HG03460 (cell line): ENCODE measurements at regions not wholly inside any gene's neighbourhood (a gene's known extent, or its start where the extent isn't known, plus 50 kb on each side); places are given as distances from the start of the nearest gene placed in this dataset.

ENCODE experiments used
- ATAC-seq: cut with Tn5 transposase; IDR thresholded peaks from one replicate; pipeline ENCODE4 v1.9.1; 2021; ENCODE audit not compliant: unreplicated experiment

DNA sequence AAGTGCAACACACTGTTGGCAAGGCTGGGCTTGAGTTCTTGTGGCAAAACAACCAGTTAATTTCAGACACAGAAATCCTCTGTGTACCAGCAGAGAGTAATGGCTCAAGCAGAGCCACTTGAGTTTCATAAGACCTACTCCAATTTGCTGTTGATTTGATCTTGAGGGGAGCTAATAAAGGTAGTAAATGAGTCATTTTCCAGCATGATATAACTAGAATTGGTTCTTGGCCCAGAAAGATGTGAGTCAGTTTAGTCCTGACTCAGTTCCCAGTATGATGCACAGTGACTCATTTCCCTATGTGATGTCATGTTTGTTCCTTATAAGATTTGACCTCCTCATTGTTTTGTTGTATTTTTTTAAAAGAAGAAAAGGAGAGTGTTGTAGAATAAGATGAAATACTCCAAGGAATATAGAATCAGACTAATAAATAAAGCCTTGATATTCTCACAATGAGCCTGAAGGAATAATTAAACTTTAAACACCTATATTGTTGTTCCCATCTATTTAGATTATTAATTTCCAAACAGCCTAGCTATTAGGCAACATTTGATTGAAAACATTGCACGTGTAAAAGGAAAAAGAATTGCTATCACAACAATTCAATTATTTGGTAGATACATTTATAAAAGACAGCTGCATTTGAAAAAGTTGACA is 186.2 kb downstream of the REEP3 start:
- ATAC-seq, result peak; percentile 72

DNA sequence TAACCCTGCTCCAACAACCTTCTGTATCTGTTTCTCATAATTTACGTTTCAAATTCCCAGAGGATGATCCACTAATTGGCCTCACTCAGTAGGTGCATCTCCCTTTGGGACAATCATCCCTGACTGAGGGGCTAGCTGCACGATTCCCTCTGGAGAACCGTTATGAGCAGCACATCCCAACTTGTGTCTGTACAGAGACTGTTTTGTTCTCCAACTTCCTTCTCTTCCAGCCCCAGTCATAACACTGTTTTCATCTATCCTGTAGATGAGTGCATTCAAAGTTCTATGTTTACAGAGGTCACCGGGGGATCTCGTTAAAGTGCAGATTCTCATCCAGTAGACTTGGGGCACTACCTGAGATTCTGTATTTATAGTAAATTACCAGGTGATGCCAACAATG is 187.2 kb downstream of the REEP3 start:
- ATAC-seq, result no peak

DNA sequence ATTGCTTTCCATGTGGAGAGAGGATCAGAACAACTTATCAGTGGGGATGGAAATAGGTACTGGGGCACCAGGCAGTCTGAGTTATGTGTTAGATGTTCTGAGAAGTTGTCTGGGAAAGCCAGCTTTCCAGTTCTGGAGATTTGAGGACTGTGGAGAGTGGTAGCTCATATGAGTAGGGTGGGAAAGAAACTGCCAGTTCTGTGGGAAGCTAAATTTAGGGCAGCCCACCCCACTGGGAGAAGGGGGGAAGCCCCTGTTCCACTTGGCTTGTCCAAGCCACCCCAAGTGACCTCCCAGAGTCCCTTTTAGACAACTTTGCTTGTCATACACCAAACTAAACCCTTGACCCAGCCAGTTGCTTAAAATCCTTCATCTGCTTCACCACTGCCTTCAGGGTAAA is 189.5 kb downstream of the REEP3 start:
- ATAC-seq, result no peak

DNA sequence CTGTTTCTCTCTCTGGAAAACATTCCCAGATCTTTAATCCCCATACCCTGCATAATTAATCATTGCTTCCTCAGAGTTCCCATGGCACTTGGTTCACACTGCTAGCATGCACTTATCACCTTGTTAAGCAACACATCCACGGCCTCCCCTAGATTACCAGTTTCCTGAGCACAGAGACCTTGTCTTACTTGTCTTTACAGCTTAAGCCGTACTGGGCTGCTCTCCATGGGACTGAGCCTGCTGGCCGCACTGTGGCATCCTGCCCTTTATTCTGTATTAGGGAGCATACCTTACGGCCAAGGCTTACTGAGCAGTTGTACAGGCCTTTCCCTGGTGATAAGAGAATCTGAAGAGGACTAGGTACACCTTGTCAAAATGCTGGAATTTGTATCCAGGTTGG is 190.2 kb downstream of the REEP3 start:
- no peak for ATAC-seq

DNA sequence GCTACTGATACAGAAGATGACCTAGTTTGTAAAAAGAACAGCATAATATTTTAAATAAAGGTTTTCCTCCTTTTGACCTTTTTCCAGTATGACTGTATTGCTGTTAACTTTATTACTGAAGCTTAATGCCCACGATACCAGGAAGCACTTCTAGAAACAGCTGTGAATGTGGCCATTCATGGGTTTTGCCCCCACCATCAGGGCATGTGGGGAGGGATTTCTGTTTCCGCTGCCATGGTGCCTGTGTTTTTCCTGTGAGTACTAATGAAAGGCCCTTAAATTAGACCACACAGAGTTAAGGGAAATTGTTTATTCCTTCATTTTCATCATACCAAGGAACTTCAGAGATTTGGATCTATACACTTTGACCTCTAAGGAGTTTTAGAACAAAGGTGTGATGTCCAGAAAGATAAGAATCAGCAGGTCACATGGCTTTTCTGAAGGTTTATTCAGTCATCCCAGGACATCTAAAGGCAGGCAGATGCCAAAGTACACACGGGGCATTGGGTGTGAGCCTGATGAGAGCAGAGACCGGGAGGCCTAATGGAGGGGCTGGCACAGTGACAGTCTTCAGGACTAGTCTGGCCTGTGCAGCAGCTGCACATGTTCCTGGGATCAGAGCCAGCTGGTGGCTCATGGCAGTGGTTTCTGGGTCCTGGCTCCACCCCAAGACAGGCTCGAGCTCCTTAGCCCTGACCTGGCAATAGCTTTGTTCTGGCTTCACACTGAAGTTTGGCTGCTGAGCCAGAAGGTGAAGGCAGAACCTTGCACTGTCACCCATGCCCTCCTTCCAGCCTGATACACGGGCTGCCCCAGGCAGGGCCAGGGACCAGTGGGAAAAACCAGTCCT is 190.9 kb downstream of the REEP3 start:
- no peak for ATAC-seq

DNA sequence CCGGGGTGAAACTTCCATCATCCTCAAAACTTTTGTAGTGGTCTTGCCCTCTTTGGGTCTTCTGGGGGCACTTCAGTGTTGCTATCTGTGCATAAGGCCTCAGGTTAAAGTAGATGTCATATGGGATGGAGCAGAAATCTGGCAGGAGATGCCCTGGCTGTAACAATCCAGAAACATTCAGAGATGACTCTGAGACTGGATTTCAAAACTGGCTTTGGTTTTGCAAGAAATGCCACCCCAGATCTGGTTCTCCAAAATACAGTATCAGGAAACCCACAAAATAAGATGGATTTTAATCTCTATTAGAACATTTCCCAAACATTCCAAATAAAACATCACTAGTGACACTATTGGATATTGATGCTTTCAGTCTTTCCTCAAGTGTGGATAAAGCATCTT is 191.5 kb downstream of the REEP3 start:
- no peak for ATAC-seq

DNA sequence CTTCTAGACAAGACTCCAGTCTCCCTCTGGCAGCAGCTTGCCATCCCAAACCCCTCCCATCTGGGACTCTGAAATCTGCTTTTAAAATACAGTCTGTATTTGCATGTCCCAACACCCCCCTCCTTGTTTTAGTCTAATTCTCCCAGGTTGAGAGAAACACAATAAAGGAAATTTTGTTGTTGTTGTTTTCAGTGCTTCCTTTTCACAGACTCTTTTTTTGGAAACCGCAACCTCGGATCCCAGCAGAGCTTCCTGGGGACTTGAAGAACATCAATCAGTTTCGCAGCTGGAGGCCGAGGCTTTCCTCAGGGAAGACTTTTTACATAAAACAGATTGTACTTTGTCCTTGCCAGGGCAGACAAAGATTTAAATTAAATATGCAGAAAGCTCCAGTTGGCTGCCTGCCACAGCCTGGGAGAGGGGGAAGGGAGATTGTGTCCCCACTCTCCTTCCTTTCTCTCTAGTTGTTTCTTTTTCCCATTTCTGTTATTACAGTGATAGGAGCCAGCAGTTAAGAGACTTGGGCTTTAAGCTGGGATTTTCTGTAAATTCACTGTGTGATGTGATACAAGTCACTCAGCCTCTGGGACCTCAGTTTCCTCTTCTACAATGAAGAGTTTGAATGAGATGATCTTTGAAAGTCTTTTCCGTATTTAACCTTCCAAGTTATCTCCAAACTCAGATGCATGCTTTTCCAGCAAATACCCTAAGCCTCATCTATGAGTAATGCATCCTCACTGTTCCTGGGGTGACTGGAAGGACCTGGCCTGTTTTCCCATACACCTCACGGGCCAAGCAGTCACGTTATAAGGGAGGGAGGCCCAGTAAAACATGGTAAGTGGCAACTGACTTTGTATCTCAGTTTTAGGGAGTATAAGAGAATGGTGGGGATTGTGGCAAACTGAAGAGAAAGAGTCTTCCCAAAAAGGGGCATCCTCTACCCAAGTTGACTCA is 192.3 kb downstream of the REEP3 start:
- ATAC-seq, result no peak

DNA sequence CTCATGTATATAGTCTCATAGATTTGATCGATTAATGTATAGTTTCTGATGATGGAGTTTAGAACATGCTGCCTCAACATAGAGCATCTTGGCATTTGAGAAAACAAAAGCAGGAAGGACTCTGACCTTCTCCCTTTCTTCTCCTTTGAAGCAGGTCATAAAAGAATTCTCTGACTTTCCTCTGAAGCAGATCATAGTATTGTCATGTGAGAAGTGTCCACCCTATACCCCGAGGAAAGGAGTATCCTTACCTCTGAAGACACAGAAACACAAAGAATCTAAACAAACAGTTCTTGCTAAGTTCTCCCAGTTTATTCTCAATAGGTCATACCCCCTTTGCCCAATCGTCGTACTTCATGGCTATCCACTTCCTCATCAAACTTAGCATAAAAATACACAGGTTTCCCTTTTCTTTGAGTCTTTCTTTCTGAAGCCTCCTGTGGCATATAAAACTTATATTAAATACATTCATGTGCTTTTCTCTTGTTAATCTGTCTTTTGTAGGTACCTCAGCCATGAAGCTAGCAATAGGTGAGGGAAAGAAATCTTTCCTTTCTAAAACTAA is 194.9 kb downstream of the REEP3 start:
- ATAC-seq, result no peak

DNA sequence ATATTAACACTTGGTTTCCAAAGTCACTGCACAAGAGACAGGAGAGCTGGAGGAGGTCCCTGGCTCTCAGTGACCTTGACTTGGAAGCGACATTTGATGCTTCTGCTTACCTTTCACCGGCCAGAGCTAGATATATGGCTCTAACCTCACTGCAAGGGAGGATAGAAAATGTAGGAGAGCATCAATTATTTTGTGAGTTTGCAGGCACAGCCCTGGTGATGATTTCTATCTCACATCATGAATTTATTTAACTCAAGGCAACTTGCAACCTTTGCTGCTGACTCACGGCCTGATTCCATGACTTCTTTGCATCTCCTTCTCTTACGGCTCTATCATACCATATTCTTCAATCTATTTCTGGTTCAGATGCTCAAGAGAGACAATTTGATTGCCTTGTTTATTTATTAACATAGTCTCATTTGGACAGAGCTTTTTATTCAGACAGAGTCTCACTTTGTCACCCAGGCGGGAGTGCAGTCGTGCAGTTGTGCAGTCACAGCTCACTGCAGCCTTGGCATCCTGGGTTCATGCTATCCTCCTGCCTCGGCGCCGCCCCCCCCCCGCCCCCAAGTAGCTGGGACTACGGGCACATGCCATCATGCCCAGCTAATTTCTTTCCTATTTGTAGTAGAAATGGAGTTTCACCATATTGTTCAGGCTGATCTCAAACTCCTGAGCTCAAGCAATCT is 196.0 kb downstream of the REEP3 start:
- ATAC-seq, result no peak

DNA sequence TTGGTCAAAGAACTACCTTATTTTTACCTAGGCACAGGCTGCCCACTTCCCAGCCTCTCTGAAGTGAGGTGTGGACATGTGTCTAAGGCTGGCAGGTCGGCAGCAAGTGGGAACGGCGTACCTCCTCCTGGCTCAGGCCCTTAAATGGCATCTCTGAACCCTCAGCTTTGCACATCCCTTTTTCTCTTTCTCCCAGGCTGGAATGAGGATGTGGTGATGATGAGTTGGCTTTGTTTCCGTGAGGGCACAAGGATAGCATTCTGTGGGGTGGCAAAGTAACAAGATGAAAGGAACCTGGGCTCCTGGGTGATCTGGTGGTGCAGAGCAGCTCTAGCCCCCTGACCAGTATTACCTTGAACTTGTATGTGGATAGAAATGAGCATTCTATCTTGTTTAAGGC is 196.8 kb downstream of the REEP3 start:
- ATAC-seq, result no peak

DNA sequence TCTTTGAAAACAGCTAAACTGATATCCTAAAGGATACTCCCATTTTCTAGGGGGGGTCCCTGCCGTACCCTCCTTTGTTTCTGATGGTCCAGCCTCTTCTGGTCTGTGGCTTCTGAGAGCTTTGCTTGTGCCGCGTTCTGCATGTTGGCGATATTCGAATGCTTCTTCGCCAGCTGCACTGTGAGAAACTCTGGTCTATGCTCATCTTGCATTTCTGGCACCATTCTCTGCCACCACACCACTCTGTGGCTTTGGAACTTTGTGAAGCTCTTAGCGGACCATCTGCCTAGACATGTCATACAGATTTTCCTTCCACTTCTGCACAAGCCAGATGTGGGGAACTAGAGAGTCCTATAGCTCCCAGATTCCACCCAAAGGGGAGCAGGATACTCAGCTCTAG is 197.2 kb downstream of the REEP3 start:
- ATAC-seq, result no peak

DNA sequence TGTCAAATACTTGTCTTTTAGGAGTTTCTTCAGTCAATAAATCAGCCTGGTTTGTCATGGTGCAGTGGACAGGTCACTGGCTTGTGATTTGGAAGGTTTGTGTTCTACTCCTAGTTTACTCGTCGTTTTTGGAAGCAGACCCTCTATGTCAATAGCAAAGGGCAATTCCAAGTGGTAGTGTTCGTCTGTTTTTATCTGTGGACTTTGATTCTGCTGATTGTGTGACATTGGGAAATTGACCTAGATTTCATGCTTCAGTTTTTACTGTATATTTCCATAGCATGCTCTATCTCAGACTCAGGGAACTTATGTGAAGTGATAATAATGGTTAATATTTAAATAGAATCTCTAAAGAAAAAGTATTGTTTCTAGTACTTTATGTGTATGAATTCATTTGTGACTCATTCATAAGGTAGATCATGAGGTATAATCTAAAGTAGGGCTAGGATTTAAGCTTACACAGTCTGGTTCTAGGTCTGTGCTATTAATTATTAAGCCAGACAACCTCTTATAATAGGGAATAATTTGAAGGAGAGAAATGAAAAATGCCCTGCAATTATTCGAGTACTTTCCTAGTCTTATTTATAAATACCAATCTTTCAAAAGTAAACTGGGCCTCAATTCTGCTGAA is 198.1 kb downstream of the REEP3 start:
- ATAC-seq, result no peak

DNA sequence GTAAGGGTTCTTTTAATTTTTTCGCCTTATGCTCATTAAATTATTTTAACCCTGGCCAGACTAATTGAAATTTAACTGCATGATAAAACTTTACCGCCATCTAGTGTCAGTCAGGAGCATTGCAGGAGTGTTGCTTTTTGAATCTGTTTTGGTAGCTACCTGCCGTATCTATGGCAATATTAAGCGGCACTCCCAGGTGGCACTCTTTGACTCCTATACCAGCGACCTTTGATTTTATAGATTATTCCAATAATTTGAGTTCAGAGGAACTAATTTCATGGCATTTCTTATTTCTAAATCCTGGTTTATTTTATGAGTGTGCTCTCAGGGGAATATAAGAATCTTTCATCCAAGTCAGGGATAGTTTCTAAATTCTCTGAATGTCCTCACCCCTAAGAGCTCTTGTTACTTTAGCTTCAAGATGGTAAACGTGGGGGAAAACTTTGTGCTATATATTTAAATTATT is 198.9 kb downstream of the REEP3 start:
- ATAC-seq, result no peak

DNA sequence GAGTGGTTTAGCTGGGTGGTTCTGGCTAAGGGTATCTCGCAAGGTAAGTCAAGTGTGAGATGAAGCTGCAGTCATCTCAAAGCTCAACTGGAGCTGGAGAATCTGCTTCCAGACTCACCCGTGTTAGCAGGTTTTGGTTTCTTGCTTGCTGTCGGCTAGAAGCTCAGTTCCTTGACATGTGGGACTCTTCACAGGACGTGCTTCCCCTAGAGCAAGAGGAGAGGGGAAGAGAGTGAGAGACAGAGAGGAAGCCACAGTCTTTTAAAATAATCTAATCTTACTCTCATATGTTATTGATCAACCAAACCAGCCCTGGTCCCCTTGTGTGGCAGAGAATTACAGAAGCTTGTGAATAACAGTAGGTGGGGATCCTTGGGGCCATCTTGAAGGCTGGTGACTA is 199.5 kb downstream of the REEP3 start:
- ATAC-seq, result peak; percentile 73

DNA sequence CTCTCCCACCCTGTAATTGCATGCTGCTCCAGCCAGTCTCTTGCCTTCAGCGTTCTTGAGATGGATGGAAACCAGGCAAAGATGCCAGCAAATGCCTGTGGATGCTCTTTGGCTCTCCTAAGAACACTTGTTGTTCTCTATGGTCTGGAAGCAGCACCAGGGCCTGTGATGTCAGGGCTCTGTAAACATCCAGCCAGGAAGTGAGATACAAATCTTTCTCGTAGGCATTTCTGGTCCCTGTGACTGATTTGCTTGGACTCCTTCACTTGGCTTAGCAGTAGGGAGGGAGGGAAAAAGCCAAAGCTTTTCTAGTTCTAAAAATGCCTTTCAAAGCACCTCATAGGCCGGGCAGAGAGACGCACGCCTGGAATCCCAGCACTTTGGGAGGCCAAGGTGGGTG is 201.3 kb downstream of the REEP3 start:
- no peak for ATAC-seq

DNA sequence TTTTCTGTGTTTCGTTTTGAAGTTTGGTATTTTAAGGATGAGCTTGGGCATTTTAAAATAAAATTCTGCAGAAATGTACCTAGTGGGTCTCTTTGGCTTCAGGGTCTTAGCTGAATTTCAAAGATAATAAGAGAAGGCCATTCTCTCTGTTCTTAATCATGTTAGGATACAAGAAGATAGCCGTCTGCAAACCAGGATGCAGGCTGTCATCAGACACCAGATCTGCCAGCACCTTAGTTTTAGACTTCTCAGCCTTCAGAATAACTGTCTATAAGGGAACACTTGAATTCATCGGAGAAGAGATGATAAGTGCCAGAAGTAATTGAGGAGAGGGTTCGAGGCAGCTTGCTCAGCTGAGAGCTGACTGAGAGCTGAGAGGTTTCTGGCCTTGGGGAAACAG is 202.1 kb downstream of the REEP3 start:
- ATAC-seq, result no peak

DNA sequence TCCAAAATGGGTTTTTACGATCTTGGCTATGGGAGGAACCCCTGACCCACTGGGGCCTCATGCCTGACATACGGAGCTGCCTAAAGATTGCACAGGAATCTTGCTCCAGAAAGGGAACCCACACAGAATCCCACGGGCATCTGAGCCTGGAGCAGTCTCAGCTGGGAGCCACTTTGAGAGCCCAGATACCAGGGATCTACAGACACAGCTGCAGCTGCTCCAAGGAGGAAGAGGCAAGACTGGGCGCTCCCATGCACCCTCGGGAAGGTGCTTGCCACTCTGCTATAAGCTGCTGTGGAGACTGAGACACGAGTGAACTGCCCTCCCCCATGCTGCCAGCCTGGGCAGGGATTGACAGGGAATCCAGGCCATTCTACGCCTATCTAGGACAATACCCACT is 202.5 kb downstream of the REEP3 start:
- ATAC-seq, result no peak

DNA sequence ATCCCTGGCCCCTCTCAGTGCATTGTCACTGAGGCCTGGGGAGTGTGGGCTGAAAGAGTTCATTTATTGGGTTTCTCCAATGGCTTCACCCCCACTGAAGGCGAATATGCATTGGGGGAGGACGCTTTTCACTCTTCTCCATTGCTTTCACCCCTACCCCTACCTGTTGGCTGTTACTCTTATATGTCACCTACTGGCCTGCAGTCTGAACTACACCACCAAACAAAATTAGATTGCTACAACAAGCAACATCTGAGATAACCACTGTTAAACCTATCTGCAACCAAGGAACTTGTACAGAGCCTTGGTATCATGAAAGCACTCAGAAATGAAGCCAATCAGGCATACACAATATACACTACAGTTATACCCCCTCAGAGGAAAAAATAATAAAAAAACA is 203.7 kb downstream of the REEP3 start:
- ATAC-seq, result no peak

DNA sequence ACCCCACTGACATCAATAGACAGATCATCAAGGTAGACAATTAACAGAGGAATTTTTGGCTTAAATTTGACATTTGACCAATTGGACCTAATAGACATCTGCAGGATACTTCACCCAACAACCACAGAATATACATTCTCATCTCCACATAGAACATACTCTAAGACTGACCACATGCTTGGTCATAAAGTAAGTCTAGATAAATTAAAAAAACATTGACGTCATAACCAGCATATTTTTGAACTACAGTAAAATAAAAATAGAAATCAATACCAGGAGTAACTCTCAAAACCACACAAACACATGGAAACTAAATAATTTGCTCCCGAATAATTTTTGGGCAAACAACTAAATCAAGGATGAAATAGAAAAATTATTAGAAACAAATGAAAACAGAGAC is 205.7 kb downstream of the REEP3 start:
- no peak for ATAC-seq

DNA sequence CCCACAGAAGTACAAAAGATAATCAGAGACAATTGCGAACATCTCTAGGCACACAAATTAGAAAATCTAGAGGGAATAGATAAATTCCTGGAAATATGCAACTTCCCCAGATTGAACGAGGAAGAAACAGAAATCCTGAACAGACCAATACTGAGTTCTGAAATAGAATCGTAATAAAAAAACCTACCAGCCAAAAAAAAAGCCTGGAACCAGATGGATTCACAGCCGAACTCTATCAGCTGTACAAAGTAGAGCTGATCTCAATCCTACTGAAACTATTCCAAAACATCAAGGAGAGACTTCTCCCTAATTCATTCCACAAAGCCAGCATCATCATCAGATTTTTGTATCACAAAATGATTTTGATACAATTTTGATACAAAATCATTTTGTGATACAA is 206.4 kb downstream of the REEP3 start:
- no peak for ATAC-seq
